GM21619 (cell line): ENCODE measurements at regions not wholly inside any gene's neighbourhood (a gene's known extent, or its start where the extent isn't known, plus 50 kb on each side); places are given as distances from the start of the nearest gene placed in this dataset.
"Not testable (repeated sequence)": the region's sequence is repeated elsewhere in the genome, so short reads cannot be mapped to it uniquely, and the experiment has no call there.

ENCODE experiments used
- ATAC-seq: cut with Tn5 transposase; IDR thresholded peaks from one replicate; pipeline ENCODE4 v1.9.1; 2021; ENCODE audit not compliant: unreplicated experiment

GRCh38 chr4:187613089-187613839 lies 382.3 kb upstream of the ZFP42 start:
- ATAC-seq, result no peak

GRCh38 chr4:187615972-187616371 lies 379.6 kb upstream of the ZFP42 start:
- ATAC-seq, result no peak

- ATAC-seq, result no peak
Measured at GRCh38 chr4:187617113-187617512, 378.5 kb upstream of the ZFP42 start.

- ATAC-seq, result no peak
Measured at GRCh38 chr4:187618701-187619281, 376.8 kb upstream of the ZFP42 start.

- no peak for ATAC-seq
Measured at GRCh38 chr4:187619319-187619718, 376.3 kb upstream of the ZFP42 start.

GRCh38 chr4:187632260-187632995 lies 363.1 kb upstream of the ZFP42 start:
- ATAC-seq, result no peak

GRCh38 chr4:187633245-187633644 lies 362.3 kb upstream of the ZFP42 start:
- ATAC-seq, result no peak

GRCh38 chr4:187656959-187657358 lies 338.6 kb upstream of the ZFP42 start:
- no peak for ATAC-seq

- no peak for ATAC-seq
Measured at GRCh38 chr4:187663076-187663475, 332.5 kb upstream of the ZFP42 start.

GRCh38 chr4:187664011-187664410 lies 331.6 kb upstream of the ZFP42 start:
- no peak for ATAC-seq

GRCh38 chr4:187665086-187665485 lies 330.5 kb upstream of the ZFP42 start:
- ATAC-seq, result no peak

GRCh38 chr4:187666034-187666433 lies 329.5 kb upstream of the ZFP42 start:
- ATAC-seq, result no peak

GRCh38 chr4:187666697-187667494 lies 328.7 kb upstream of the ZFP42 start:
- ATAC-seq, result no peak

- ATAC-seq, result no peak
Measured at GRCh38 chr4:187668526-187669082, 327.0 kb upstream of the ZFP42 start.

- not testable (repeated sequence) for ATAC-seq
Measured at GRCh38 chr4:187671521-187671920, 324.1 kb upstream of the ZFP42 start.

- ATAC-seq, result not testable (repeated sequence)
Measured at GRCh38 chr4:187671958-187672357, 323.6 kb upstream of the ZFP42 start.

GRCh38 chr4:187672526-187672925 lies 323.0 kb upstream of the ZFP42 start:
- ATAC-seq, result not testable (repeated sequence)

- no peak for ATAC-seq
Measured at GRCh38 chr4:187679450-187679849, 316.1 kb upstream of the ZFP42 start.

- ATAC-seq, result no peak
Measured at GRCh38 chr4:187685247-187685646, 310.3 kb upstream of the ZFP42 start.

- ATAC-seq, result no peak
Measured at GRCh38 chr4:187687697-187688096, 307.9 kb upstream of the ZFP42 start.

- no peak for ATAC-seq
Measured at GRCh38 chr4:187692626-187693025, 302.9 kb upstream of the ZFP42 start.
